Nephron (organoid): ENCODE measurements at regions not wholly inside any gene's neighbourhood (a gene's known extent, or its start where the extent isn't known, plus 50 kb on each side); places are given as distances from the start of the nearest gene placed in this dataset.

Experiments
- H3K27ac Mint-ChIP-seq, 3 experiments: 2 replicates each; pipeline ENCODE4 v1.8.0; 2020; ENCODE audit warnings: mixed read lengths in 3 of 3, mild to moderate bottlenecking in 2 of 3, moderate library complexity in 1 of 3
- H3K27me3 Mint-ChIP-seq: 2 replicates; pipeline ENCODE4 v1.8.0; 2021; ENCODE audit warnings: low read depth, mild to moderate bottlenecking, moderate library complexity, mixed read lengths
- H3K36me3 Mint-ChIP-seq: 2 replicates; pipeline ENCODE4 v1.8.0; 2020; ENCODE audit warnings: low read depth, mixed read lengths
- H3K4me1 Mint-ChIP-seq: 2 replicates; pipeline ENCODE4 v1.8.0; 2020; ENCODE audit warnings: mixed read lengths
- H3K4me3 Mint-ChIP-seq, 3 experiments: 2 replicates each; pipeline ENCODE4 v1.8.0; 2020; ENCODE audit warnings: mild to moderate bottlenecking in 3 of 3, mixed read lengths in 3 of 3, moderate library complexity in 2 of 3
- H3K9me3 Mint-ChIP-seq: 2 replicates; pipeline ENCODE4 v1.8.0; 2020; ENCODE audit warnings: mixed read lengths
- CTCF ChIP-seq, 3 experiments: fragments of 200-600 bp; sonication (generic); IDR thresholded peaks; one replicate each; pipeline ENCODE4 v1.5.0; 2021; ENCODE audit warnings: antibody characterized with exemption in 3 of 3; ENCODE audit not compliant: unreplicated experiment in 3 of 3

- Mint-ChIP-seq H3K36me3 (no peaks in the 10 kb centered on the region), H3K27me3 (no peaks in the 10 kb centered on the region), H3K9me3 (peaks cover 12% of the 10 kb centered on the region), H3K4me3 (peak overlapping the region in 1 of 3 experiments; percentile 30), H3K27ac (peak overlapping the region in 2 of 3 experiments; percentile 1 to 76), H3K4me1 (peaks cover 65% of the 10 kb centered on the region)
- no peak for TF ChIP-seq CTCF (IDR thresholded peaks at IDR 0.05; ENCODE audit: unreplicated experiment in 3 of 3)
Observed at GRCh38 chr12:105457026-105457425, 126.5 kb downstream of the C12orf75 start.

GRCh38 chr12:105459760-105460330, 129.4 kb downstream of the C12orf75 start:
- Mint-ChIP-seq H3K27ac (peak overlapping the region; percentile 12 to 33 (median 13)), H3K4me3 (no peak overlapping the region), H3K27me3 (no peaks in the 10 kb centered on the region), H3K4me1 (peaks cover 65% of the 10 kb centered on the region), H3K36me3 (no peaks in the 10 kb centered on the region), H3K9me3 (peaks cover 12% of the 10 kb centered on the region)
- no peak for TF ChIP-seq CTCF (IDR thresholded peaks at IDR 0.05; ENCODE audit: unreplicated experiment in 3 of 3)

GRCh38 chr12:105461271-105461943, 130.9 kb downstream of the C12orf75 start:
- peaks cover 70% of the 10 kb centered on the region for H3K4me1 Mint-ChIP-seq
- peaks cover 12% of the 10 kb centered on the region for H3K9me3 Mint-ChIP-seq
- H3K4me3 Mint-ChIP-seq, result no peak overlapping the region

GRCh38 chr12:105461944-105462762, 131.7 kb downstream of the C12orf75 start:
- H3K36me3 Mint-ChIP-seq, result no peaks in the 10 kb centered on the region
- peaks cover 72% of the 10 kb centered on the region for H3K4me1 Mint-ChIP-seq
- no peak overlapping the region for H3K4me3 Mint-ChIP-seq
- peak overlapping the region in 1 of 3 experiments; percentile 20 for H3K27ac Mint-ChIP-seq
- no peaks in the 10 kb centered on the region for H3K27me3 Mint-ChIP-seq
- H3K9me3 Mint-ChIP-seq, result peaks cover 12% of the 10 kb centered on the region
- TF ChIP-seq CTCF (IDR thresholded peaks at IDR 0.05; ENCODE audit: unreplicated experiment in 3 of 3), result no peak

More at GRCh38 chr12:105461271-105461943, 130.9 kb downstream of the C12orf75 start:
- no peak for TF ChIP-seq CTCF (IDR thresholded peaks at IDR 0.05; ENCODE audit: unreplicated experiment in 3 of 3)
- Mint-ChIP-seq H3K36me3 (no peaks in the 10 kb centered on the region), H3K27me3 (no peaks in the 10 kb centered on the region), H3K27ac (peak overlapping the region in 1 of 3 experiments; percentile 20)

- H3K36me3 Mint-ChIP-seq, result no peaks in the 10 kb centered on the region
- peaks cover 69% of the 10 kb centered on the region for H3K4me1 Mint-ChIP-seq
- H3K27ac Mint-ChIP-seq, result peak overlapping the region in 1 of 3 experiments; percentile 20
- no peaks in the 10 kb centered on the region for H3K27me3 Mint-ChIP-seq
- TF ChIP-seq CTCF (IDR thresholded peaks at IDR 0.05; ENCODE audit: unreplicated experiment in 3 of 3), result no peak
- peaks cover 12% of the 10 kb centered on the region for H3K9me3 Mint-ChIP-seq
- no peak overlapping the region for H3K4me3 Mint-ChIP-seq
Observed at GRCh38 chr12:105462831-105463230, 132.3 kb downstream of the C12orf75 start.
